GM12864 (cell line): ENCODE measurements at regions not wholly inside any gene's neighbourhood (a gene's known extent, or its start where the extent isn't known, plus 50 kb on each side); places are given as distances from the start of the nearest gene placed in this dataset.
"Not testable (repeated sequence)": the region's sequence is repeated elsewhere in the genome, so short reads cannot be mapped to it uniquely, and the experiment has no call there.

Experiments
- DNase-seq: peaks from one replicate; pipeline ENCODE4 v3.0.0-alpha.2; 2011; ENCODE audit warnings: low read depth
- H3K4me3 ChIP-seq: 2 replicates; pipeline ENCODE4 v1.5.1; 2011; ENCODE audit warnings: mild to moderate bottlenecking, low read depth, low read length, control low read depth
- TF ChIP-seq, protein P1 (sequence below): IDR thresholded peaks from 2 replicates; pipeline ENCODE4 v1.5.1; 2011; ENCODE audit warnings: low read depth, mild to moderate bottlenecking, moderate library complexity, low read length, control low read depth, inconsistent platforms; ENCODE audit errors: missing control alignments

DNA sequence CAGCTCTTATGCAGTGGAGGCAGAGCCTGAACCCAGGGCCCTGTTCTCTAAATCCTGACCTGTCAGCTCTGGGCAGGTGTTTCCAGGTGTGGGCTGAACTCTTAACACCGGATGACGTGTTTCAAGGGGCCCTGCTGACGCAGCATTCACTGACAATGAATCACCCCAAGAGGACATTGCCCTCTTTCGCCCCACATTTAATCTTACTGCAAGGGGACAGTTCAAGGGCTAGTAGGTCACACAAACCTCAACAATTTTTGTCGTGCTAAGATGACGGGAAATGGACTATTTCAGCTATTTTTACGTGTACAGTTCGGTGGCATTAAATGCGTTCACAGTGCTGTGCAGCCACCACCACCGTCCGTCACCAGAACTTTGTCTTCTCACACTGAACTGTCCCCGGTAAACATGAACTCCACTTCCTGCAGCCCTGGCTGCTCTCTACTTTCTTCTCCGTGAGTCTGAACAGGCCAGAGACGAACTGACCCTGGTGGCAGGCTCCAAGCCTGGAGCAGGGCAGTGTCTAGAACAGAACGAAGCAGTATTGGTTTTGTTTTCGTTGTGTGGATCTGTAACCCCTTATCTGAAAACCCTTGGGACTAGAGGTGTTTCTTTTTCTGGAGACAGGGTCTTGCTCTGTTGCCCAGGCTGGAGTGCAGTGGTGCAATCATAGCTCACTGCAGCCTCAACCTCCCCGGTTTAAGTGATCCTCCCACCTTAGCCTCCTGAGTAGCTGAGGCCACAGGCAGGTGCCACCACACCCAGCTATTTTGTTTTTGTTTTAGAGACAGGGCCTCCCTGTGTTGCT is 88.4 kb upstream of the CIBAR2 start:
- TF ChIP-seq, protein P1, sequence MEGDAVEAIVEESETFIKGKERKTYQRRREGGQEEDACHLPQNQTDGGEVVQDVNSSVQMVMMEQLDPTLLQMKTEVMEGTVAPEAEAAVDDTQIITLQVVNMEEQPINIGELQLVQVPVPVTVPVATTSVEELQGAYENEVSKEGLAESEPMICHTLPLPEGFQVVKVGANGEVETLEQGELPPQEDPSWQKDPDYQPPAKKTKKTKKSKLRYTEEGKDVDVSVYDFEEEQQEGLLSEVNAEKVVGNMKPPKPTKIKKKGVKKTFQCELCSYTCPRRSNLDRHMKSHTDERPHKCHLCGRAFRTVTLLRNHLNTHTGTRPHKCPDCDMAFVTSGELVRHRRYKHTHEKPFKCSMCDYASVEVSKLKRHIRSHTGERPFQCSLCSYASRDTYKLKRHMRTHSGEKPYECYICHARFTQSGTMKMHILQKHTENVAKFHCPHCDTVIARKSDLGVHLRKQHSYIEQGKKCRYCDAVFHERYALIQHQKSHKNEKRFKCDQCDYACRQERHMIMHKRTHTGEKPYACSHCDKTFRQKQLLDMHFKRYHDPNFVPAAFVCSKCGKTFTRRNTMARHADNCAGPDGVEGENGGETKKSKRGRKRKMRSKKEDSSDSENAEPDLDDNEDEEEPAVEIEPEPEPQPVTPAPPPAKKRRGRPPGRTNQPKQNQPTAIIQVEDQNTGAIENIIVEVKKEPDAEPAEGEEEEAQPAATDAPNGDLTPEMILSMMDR: no peak
- no peak overlapping the region for H3K4me3 ChIP-seq
- DNase-seq: no peak

DNA sequence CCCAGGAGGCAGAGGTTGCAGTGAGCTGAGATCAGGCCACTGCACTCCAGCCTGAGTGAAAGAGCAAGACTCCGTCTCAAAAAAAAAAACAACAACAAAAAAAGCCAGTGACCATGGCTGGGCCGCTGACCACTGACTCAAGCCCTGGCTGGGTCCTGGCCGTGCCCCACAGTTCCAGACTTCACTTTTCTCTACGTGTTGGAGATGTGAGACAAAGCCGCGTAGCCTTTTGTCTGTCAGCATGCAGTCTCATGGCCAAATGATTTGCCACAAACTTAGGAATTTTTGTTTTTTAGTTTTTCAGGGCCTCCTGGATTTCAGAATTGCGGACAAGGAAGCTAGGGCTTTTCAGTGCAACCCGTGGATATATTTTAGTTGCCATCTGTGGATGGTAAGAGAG is 89.3 kb upstream of the CIBAR2 start:
- TF ChIP-seq, protein P1: no peak
- no peak overlapping the region for H3K4me3 ChIP-seq
- no peak for DNase-seq

DNA sequence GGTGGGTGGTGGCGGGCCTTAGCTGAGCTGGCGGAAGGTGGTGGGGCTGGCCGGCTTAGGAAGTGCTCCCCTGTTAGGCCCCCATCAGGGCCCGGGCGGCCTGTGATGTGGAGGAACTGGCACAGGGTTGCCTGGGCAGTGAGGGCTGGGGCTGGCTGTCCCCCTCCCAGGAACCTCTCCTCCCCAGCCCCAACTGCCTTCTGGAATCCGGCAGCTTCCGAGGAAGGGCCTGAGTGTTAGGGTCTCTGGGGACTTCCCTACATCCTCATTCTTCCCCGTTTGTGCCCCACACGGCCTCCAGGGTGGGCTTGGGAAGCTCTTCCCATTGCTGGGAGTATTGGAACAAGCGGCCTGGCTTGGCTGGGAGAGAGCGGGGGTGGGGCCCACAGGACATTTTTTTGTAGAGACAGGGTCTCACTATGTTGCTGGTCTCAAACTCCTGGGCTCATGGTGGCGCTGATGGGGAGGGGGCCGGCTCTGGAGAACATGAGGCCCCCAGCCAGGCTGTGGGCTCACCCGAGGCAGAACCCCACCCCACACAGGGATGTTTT is 89.9 kb upstream of the CIBAR2 start:
- no peak overlapping the region for H3K4me3 ChIP-seq

GRCh38 chr16:85202631-85203461 is 90.6 kb upstream of the CIBAR2 start:
- no peak overlapping the region for H3K4me3 ChIP-seq
- TF ChIP-seq, protein P1: no peak
- no peak for DNase-seq

More for the DNA sequence above, 89.9 kb upstream of the CIBAR2 start:
- TF ChIP-seq, protein P1: no peak
- no peak for DNase-seq

DNA sequence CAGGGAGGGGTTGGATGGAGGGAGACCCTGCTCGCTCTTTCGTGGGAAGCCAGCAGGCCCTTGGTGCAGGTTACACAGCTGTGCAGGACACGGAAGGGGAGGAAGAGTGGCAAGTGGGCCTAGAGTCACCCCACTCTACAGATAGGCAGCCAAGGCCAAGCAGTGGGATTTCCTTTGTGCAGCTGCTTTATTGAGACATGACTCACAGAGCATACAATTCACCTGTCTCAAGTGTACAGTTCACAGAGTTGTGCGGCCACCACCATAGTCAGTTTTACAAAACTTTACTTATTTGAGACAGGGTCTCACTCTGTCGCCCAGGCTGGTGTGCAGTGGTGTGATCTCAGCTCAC is 91.2 kb upstream of the CIBAR2 start:
- TF ChIP-seq, protein P1: no peak
- no peak for DNase-seq
- no peak overlapping the region for H3K4me3 ChIP-seq

DNA sequence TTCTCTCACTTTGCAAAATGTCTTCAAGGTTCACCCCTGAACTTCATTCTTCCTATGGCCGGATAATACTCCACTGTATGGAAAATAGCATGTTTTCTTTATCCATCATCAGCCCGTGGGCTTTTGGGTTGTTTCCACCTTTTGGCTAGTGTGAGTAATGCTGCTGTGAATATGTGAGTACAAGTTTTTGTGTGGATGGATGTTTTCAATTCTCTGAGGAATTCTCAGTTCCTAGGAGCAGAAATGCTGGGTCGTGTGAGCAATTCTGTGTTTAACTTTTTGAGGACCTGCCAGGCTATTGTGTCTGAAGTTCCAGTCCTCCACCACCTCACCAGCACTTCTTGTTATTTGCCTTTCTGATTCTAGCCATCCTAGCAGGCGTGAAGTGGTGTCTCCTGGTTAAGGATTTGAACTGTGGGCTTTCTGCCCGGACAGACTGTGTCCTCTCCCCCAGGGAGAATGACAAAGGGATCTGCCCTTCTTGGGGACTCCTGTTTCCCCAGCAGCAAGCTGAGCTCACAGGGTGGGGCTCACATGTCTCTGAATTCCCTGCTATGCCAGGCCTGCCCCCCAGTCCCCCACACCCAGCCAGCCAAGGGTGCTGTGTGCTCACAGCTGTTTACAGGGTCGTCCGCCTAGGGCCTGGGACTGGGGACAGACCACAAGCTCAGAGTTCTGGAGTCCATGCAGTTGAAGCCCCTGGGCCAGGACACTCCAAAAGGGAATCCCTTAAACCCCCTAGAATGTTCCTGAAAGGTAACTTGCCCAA is 92.2 kb upstream of the CIBAR2 start:
- no peak for DNase-seq

GRCh38 chr16:85205257-85205656 is 93.0 kb upstream of the CIBAR2 start:
- DNase-seq, H3K4me3 ChIP-seq: not testable (repeated sequence)

More for the DNA sequence above, 92.2 kb upstream of the CIBAR2 start:
- no peak overlapping the region for H3K4me3 ChIP-seq
- TF ChIP-seq, protein P1: no peak
